ENCODE measurements at regions not wholly inside any gene's neighbourhood (a gene's known extent, or its start where the extent isn't known, plus 50 kb on each side); places are given as distances from the start of the nearest gene placed in this dataset.

GRCh38 chr2:105653302-105653701 is 91.4 kb upstream of the NCK2 start (continued):
- TF ChIP-seq CTCF (IDR thresholded peaks at IDR 0.05; ENCODE audit: low read depth, low read length, missing input control) (no peak), HNF4G (IDR thresholded peaks at IDR 0.05) (no peak), FOXA1 (IDR thresholded peaks at IDR 0.05) (no peak)

GRCh38 chr2:105652014-105652796 is 92.5 kb upstream of the NCK2 start:
- Histone ChIP-seq H3K4me1 (ENCODE audit: control insufficient read depth in 4 of 4, insufficient read depth in 4 of 4, low read length in 3 of 4) (no peaks in the 10 kb centered on the region), H3K9me3 (ENCODE audit: control insufficient read depth in 4 of 4, low read length in 3 of 4) (peaks cover 0 to 5% (median 1%) of the 10 kb centered on the region in 4 donors), H3K9ac (ENCODE audit: low read depth in 1 of 2, low read length in 2 of 2) (no peak overlapping the region), H3K4me3 (ENCODE audit: low read depth in 1 of 3, low read length in 3 of 3) (no peak overlapping the region), H3K36me3 (ENCODE audit: control insufficient read depth in 4 of 4, insufficient read depth in 3 of 4, low read depth in 1 of 4, low read length in 3 of 4) (no peaks in the 10 kb centered on the region), H3K27me3 (ENCODE audit: control insufficient read depth in 4 of 4, insufficient read depth in 4 of 4, low read length in 3 of 4) (peaks cover 0 to 21% (median 6%) of the 10 kb centered on the region in 4 donors), H3K27ac (ENCODE audit: low read depth in 1 of 2, low read length in 2 of 2) (no peak overlapping the region)
- TF ChIP-seq GABPA (IDR thresholded peaks at IDR 0.05 in 1 of 2, conservative IDR thresholded peaks at IDR 0.05 in 1 of 2) (no peak), ATF3 (IDR thresholded peaks at IDR 0.05) (no peak), FOXA1 (IDR thresholded peaks at IDR 0.05) (no peak), MAX (IDR thresholded peaks at IDR 0.05) (no peak)
- whole genome bisulfite sequencing: 91% methylated on average over 13 of the region's 13 CpGs
- no peak for DNase-seq (ENCODE audit: low spot score)

GRCh38 chr2:105649534-105649933 is 95.2 kb upstream of the NCK2 start:
- Histone ChIP-seq H3K9ac (ENCODE audit: low read depth in 1 of 2, low read length in 2 of 2) (no peak overlapping the region), H3K27me3 (ENCODE audit: control insufficient read depth in 4 of 4, insufficient read depth in 4 of 4, low read length in 3 of 4) (peaks cover 0 to 20% (median 6%) of the 10 kb centered on the region in 4 donors), H3K9me3 (ENCODE audit: control insufficient read depth in 4 of 4, low read length in 3 of 4) (peaks cover 0 to 5% (median 1%) of the 10 kb centered on the region in 4 donors), H3K4me1 (ENCODE audit: control insufficient read depth in 4 of 4, insufficient read depth in 4 of 4, low read length in 3 of 4) (peaks cover 0 to 12% (median 9%) of the 10 kb centered on the region in 4 donors), H3K4me3 (ENCODE audit: low read depth in 1 of 3, low read length in 3 of 3) (no peak overlapping the region), H3K36me3 (ENCODE audit: control insufficient read depth in 4 of 4, insufficient read depth in 3 of 4, low read depth in 1 of 4, low read length in 3 of 4) (no peaks in the 10 kb centered on the region), H3K27ac (ENCODE audit: low read depth in 1 of 2, low read length in 2 of 2) (no peak overlapping the region)
- WGBS: 90% methylated on average over 2 of the region's 2 CpGs
- no peak for DNase-seq (ENCODE audit: low spot score)
- TF ChIP-seq NR2F2 (IDR thresholded peaks at IDR 0.05): no peak
- TF ChIP-seq TAF1 (conservative IDR thresholded peaks at IDR 0.05): no peak
- no peak for TF ChIP-seq CTCF (IDR thresholded peaks at IDR 0.05; ENCODE audit: low read depth, low read length, missing input control)
- TF ChIP-seq REST (IDR thresholded peaks at IDR 0.05): no peak
- no peak for TF ChIP-seq GABPA (IDR thresholded peaks at IDR 0.05 in 1 of 2, conservative IDR thresholded peaks at IDR 0.05 in 1 of 2)
- TF ChIP-seq JUND (IDR thresholded peaks at IDR 0.05): no peak
- no peak for TF ChIP-seq HNF4A (conservative IDR thresholded peaks at IDR 0.05)
- TF ChIP-seq SP1 (IDR thresholded peaks at IDR 0.05): no peak
- no peak for TF ChIP-seq ATF3 (IDR thresholded peaks at IDR 0.05)
- no peak for TF ChIP-seq HNF4G (IDR thresholded peaks at IDR 0.05)
- TF ChIP-seq EGR1 (IDR thresholded peaks at IDR 0.05; ENCODE audit: low read depth in 2 of 2): no peak
- no peak for TF ChIP-seq ZBTB33 (IDR thresholded peaks at IDR 0.05)
- TF ChIP-seq MAX (IDR thresholded peaks at IDR 0.05): no peak
- TF ChIP-seq YY1 (IDR thresholded peaks at IDR 0.05): no peak
- no peak for TF ChIP-seq RAD21 (IDR thresholded peaks at IDR 0.05)
- TF ChIP-seq FOXA1 (IDR thresholded peaks at IDR 0.05): no peak
- TF ChIP-seq RXRA (IDR thresholded peaks at IDR 0.05): no peak

Data from liver (tissue), 8 donors.